Large intestine (tissue), 3 donors: ENCODE measurements at regions not wholly inside any gene's neighbourhood (a gene's known extent, or its start where the extent isn't known, plus 50 kb on each side); places are given as distances from the start of the nearest gene placed in this dataset.

Experiments used
- DNase-seq, 2 donors: peaks; one replicate each; pipeline versions ENCODE4 v3.0.0 to v3.0.0-alpha.2; 2013
- H3K27ac ChIP-seq: one replicate; pipeline ENCODE4 v1.5.1; 2013; ENCODE audit warnings: low read length
- H3K27me3 ChIP-seq: 2 replicates; pipeline ENCODE4 v1.6.1; 2013; ENCODE audit warnings: low read length; ENCODE audit not compliant: control insufficient read depth, insufficient read depth
- H3K36me3 ChIP-seq: 2 replicates; pipeline ENCODE4 v1.6.1; 2013; ENCODE audit warnings: low read length; ENCODE audit not compliant: control insufficient read depth, insufficient read depth
- H3K4me1 ChIP-seq: one replicate; pipeline ENCODE4 v1.6.1; 2013; ENCODE audit warnings: low read length; ENCODE audit not compliant: control insufficient read depth, insufficient read depth
- H3K4me3 ChIP-seq: one replicate; pipeline ENCODE4 v1.5.1; 2013; ENCODE audit warnings: low read length
- H3K9me3 ChIP-seq: one replicate; pipeline ENCODE4 v1.6.1; 2013; ENCODE audit warnings: mild to moderate bottlenecking, low read depth, low read length, moderate library complexity; ENCODE audit not compliant: control insufficient read depth
- WGBS: methylation state at CpG from one replicate; pipeline ENCODE4 v1.1.5; 2013; ENCODE audit warnings: low lambda C conversion rate; ENCODE audit not compliant: insufficient coverage; 5-methylcytosine and 5-hydroxymethylcytosine counted together

DNA sequence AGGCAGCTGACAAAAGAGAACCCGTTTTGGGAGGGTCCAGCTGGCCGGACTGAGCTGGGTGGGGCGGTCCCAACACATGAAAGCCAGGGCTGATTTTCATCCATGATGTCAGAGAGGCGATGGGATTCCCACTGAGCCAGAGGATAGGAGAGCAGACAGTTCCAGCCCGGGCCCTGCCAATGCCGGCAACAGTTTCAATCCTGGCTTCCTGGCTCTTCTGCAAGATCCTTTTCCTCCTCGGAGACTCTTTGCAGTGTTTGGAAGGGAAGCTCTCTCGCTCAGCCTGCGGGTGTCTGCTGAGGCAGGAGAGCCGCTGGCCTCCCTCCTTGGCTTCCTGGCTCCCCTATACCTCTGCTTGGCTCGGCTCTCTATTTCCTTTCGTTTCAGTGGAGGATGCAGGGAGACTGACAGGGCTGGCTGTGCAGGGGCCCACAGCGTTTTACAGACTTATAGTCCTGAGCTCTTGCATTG, 145.5 kb upstream of the SOX9 start:
- Histone ChIP-seq H3K27me3 (no peaks in the 10 kb centered on the region), H3K4me1 (no peaks in the 10 kb centered on the region), H3K27ac (no peak overlapping the region), H3K36me3 (no peaks in the 10 kb centered on the region), H3K4me3 (no peak overlapping the region), H3K9me3 (no peaks in the 10 kb centered on the region)
- WGBS, result no CpG with 5 or more reads among the region's 13 CpGs
- DNase-seq, result peak in 1 of 2 donors; percentile 8

DNA sequence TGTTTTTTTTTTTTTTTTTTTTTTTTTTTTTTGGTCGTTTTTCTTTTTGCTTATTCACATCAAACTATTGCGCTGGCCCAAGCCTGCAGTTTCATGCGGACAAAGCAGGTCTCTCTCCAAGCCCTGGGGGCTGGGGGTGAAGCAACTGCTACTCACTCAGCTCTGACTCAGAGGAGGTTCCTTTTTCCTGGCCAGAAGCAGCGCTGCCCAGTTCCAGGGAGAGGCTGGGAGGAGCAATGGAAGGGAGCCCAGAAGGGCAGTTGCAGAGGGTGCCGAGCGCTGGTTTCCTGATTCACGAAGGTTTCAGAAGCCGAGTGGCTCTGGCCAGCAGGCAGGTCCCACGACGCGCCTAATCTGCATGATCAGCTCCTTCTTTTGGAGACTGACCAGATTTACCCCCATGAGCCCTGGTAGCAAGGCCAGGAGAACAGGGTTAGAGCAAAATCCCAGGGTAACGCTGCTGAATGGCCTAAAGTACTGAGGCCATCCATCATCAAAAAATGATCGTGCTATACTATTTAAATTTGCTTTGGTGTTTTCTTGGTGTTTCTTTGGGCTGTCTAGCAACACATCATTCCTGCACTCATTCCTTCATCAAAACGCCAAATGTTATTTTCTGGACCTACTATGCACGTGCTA, 144.7 kb upstream of the SOX9 start:
- H3K4me3 ChIP-seq, result no peak overlapping the region
- WGBS, result no CpG with 5 or more reads among the region's 15 CpGs

DNA sequence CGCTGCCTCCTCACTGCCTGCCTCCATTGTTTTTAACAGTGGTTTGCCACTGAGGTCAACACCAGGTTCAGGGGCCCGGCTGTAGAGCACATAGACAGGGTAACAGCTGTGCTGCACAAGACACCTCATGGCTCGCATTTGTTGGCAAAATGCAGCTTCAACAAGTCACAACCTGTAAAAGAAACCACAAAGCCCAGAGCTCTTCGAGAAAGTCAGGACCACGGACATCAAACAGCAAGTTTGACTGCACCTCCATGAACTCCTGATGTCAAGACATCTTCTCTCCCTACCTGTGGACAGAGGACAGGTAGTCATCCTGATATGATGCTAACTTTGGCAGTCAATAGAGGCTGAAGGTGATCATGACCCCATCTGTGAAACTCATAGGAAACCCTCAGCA, 142.4 kb upstream of the SOX9 start:
- Histone ChIP-seq H3K36me3 (no peaks in the 10 kb centered on the region), H3K9me3 (no peaks in the 10 kb centered on the region), H3K27me3 (no peaks in the 10 kb centered on the region), H3K4me3 (no peak overlapping the region), H3K4me1 (no peaks in the 10 kb centered on the region), H3K27ac (no peak overlapping the region)
- DNase-seq, result no peak
- no CpG with 5 or more reads among the region's 5 CpGs for WGBS

More for the DNA sequence above, 144.7 kb upstream of the SOX9 start:
- Histone ChIP-seq H3K9me3 (no peaks in the 10 kb centered on the region), H3K4me1 (no peaks in the 10 kb centered on the region), H3K27ac (no peak overlapping the region), H3K27me3 (no peaks in the 10 kb centered on the region), H3K36me3 (no peaks in the 10 kb centered on the region)
- DNase-seq, result no peak

DNA sequence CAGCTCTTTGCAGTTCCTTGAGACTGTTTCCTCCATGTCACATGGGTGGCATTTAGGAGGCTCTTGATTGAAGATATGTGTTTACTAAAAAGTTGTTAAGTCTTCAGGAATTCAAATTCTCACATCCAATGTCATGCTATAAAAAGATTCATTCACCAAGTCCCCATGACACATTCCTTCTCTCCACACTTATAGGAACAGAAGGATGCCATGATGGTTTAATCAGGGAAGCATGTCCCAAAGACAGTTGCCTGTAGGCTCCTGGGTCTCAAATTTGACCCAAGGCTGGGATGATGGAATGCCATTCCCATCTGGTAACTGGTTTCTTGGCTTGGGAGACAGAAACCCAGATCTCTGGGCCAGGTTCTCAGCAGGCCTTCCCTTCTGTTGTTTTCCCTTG, 140.6 kb upstream of the SOX9 start:
- no peaks in the 10 kb centered on the region for H3K27me3 ChIP-seq
- no peak overlapping the region for H3K27ac ChIP-seq
- H3K9me3 ChIP-seq, result no peaks in the 10 kb centered on the region
- no peaks in the 10 kb centered on the region for H3K36me3 ChIP-seq
- H3K4me3 ChIP-seq, result no peak overlapping the region
- DNase-seq, result no peak
- H3K4me1 ChIP-seq, result no peaks in the 10 kb centered on the region

DNA sequence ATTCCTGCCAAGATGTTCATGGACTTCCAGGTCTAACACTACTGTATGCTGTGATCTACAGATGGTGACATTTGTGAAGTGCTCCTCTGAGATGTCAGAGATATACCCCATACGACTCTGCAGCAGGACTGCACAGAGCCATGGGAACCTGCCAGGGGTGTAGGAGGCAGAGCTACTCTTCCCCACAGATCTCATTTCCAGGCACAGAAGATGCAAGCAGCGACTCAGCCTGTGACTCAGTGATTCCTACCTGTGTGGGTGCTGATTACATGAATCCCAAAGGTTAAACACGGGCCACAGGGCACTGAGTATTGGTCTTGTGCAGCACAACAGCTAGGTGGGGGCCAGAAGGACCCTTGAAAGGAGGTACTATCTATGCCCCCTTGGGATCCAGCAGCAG, 137.0 kb upstream of the SOX9 start:
- no peaks in the 10 kb centered on the region for H3K9me3 ChIP-seq
- H3K27ac ChIP-seq, result no peak overlapping the region
- no peak overlapping the region for H3K4me3 ChIP-seq
- WGBS, result no CpG with 5 or more reads among the region's 3 CpGs
- no peak for DNase-seq
- H3K36me3 ChIP-seq, result no peaks in the 10 kb centered on the region
- H3K4me1 ChIP-seq, result no peaks in the 10 kb centered on the region
- H3K27me3 ChIP-seq, result no peaks in the 10 kb centered on the region

DNA sequence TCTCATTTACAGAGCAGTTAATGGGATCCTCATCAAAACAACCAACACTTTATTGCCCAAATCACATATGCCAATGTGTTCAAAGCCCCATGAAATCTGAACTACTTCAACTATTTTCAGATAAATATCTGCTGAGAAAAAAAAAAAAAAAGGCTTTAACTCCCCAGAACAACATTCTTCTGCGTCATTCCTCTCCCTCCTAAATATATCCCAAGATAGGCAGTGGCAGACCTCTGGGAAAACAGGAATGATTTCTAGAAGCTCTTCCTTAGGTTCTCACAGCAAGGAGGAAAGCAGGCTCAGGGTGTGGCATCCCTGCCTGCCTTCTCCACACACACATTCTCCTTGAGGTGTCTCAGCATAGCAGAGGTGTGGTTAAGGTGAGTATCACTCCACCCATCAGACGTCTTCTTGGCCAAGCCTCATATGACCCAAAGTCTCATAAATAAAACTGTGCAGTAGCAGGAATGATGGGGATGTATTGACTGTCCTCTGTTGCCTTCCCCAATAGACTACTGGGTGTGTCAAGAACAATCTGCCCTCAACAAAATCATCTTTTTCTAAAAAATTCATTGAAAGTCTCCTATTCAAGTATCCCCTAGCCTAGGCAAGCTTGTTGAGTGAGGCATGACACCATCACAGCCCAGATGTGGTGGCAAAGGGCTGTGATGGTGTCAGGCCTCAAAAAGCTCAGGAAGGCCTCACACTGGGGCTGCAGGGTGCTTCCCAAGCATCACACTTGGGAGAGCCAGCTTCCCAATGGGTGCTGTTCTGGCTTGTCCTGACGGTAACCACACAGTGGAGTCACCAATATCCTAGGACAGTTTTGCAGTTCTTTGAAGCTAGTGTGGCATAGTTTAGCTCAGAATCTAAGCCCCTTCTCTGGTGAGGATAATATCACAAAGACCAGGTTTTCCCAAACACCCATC, 135.4 kb upstream of the SOX9 start:
- Histone ChIP-seq H3K9me3 (no peaks in the 10 kb centered on the region), H3K27ac (no peak overlapping the region), H3K27me3 (no peaks in the 10 kb centered on the region), H3K36me3 (no peaks in the 10 kb centered on the region), H3K4me1 (no peaks in the 10 kb centered on the region), H3K4me3 (no peak overlapping the region)
- WGBS, result no CpG with 5 or more reads among the region's 3 CpGs
- DNase-seq, result no peak

DNA sequence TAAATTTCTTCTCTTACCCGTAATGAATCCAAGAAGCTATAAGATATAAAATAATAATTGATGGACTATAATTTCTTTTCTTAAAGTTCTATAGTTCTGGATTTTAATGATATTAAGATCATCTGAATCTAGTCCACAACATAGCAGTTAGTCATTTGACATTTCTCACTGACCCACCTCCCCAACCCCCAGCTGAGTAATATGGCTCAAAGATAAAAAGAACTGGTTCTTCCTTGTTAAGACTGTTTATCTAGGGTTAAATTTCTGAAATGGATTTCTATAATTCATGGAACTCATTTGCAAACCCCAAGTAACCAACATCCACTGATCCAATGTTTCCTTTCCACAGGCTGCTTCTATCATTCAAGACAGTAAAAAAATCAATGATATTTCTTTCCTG, 133.9 kb upstream of the SOX9 start:
- Histone ChIP-seq H3K4me3 (no peak overlapping the region), H3K27me3 (no peaks in the 10 kb centered on the region), H3K27ac (no peak overlapping the region), H3K4me1 (no peaks in the 10 kb centered on the region), H3K36me3 (no peaks in the 10 kb centered on the region), H3K9me3 (no peaks in the 10 kb centered on the region)
- no peak for DNase-seq
- WGBS, result no CpG with 5 or more reads among the region's 1 CpG

DNA sequence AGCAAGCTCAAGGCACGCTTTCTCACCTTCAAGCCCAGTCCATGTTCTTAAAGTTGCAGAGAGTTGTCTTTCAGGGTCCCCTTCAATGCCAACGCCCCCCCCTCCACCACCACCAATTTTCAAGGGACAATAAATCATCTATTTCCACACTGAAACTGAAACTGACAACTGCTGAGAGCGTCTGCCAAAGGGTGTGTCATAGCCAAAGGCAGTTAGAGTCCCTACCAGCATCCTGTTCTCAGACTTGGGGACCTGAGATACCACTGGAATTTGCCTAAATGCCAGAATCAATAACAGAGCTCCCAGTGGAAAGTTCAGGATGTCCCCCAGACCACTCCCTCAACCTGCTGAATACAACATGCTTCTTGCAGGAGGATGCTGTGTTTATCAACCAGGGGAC, 133.2 kb upstream of the SOX9 start:
- no peak for DNase-seq
- Histone ChIP-seq H3K4me3 (no peak overlapping the region), H3K27me3 (no peaks in the 10 kb centered on the region), H3K9me3 (no peaks in the 10 kb centered on the region), H3K36me3 (no peaks in the 10 kb centered on the region), H3K27ac (no peak overlapping the region), H3K4me1 (no peaks in the 10 kb centered on the region)
- no CpG with 5 or more reads among the region's 3 CpGs for WGBS

DNA sequence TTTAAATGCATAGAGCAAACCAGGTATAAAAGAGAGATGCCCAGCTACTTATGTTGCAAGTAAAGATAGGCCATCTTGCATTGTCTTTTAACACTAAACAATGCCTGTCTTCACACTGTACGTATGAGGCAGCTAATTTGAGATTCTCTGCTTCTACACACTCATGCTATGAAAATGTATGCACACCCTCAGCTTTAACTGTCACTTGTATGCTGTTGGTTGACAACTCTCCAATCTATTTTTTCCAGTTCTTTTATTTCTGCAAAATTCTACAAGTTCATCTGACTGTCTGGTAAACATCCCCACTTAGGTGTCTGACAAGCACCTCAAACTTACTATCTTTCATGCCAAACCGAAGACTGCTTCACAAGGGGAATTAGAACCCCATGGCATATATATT, 131.7 kb upstream of the SOX9 start:
- no peak for DNase-seq
- no peaks in the 10 kb centered on the region for H3K27me3 ChIP-seq
- WGBS, result no CpG with 5 or more reads among the region's 2 CpGs
- H3K27ac ChIP-seq, result no peak overlapping the region
- H3K4me3 ChIP-seq, result no peak overlapping the region
- H3K9me3 ChIP-seq, result no peaks in the 10 kb centered on the region
- H3K4me1 ChIP-seq, result no peaks in the 10 kb centered on the region
- no peaks in the 10 kb centered on the region for H3K36me3 ChIP-seq

DNA sequence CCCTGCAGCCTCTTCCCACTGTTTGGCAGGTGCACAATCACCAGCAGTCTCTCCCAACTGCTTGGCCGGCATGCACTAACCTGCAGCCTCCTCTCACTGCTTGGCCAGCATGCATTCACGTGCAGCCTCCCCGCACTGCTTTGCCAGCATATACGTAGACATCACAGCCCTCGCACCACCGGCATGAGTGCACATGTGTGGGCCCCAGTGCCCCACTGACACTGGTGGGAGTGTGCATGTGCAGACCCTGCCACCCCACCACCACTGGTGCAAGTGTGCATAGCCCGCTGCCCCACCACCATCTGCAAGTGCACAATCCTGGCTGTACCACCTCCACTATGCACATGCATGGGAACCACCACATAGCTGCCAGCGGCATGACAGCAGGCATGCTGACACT, 127.5 kb upstream of the SOX9 start:
- H3K27ac ChIP-seq, result no peak overlapping the region
- no peaks in the 10 kb centered on the region for H3K36me3 ChIP-seq
- H3K4me3 ChIP-seq, result no peak overlapping the region
- no CpG with 5 or more reads among the region's 8 CpGs for WGBS
- DNase-seq, result no peak
- H3K4me1 ChIP-seq, result no peaks in the 10 kb centered on the region
- H3K27me3 ChIP-seq, result no peaks in the 10 kb centered on the region
- no peaks in the 10 kb centered on the region for H3K9me3 ChIP-seq
